Stomach smooth muscle (tissue), 2 donors: ENCODE measurements at regions not wholly inside any gene's neighbourhood (a gene's known extent, or its start where the extent isn't known, plus 50 kb on each side); places are given as distances from the start of the nearest gene placed in this dataset.

Experiments used
- H3K27ac ChIP-seq: one replicate; pipeline ENCODE4 v1.7.0; 2013; ENCODE audit warnings: mild to moderate bottlenecking, low read length, inconsistent platforms
- H3K27me3 ChIP-seq, 2 donors: one replicate each; pipeline ENCODE4 v1.7.0; 2013; ENCODE audit warnings: low read length in 2 of 2; ENCODE audit not compliant: insufficient read depth in 2 of 2, control insufficient read depth in 1 of 2
- H3K36me3 ChIP-seq, 2 donors: one replicate each; pipeline ENCODE4 v1.7.0; 2013; ENCODE audit warnings: low read length in 2 of 2; ENCODE audit not compliant: control insufficient read depth in 2 of 2, insufficient read depth in 2 of 2
- H3K4me1 ChIP-seq: one replicate; pipeline ENCODE4 v1.7.0; 2013; ENCODE audit warnings: low read length; ENCODE audit not compliant: control insufficient read depth, insufficient read depth
- H3K4me3 ChIP-seq, 2 donors: one replicate each; pipeline ENCODE4 v1.7.0; 2013; ENCODE audit warnings: low read length in 2 of 2
- H3K9ac ChIP-seq, 2 donors: one replicate each; pipeline ENCODE4 v1.7.0; 2013; ENCODE audit warnings: low read length in 2 of 2, mild to moderate bottlenecking in 1 of 2
- H3K9me3 ChIP-seq, 2 donors: one replicate each; pipeline ENCODE4 v1.7.0; 2013; ENCODE audit warnings: low read length in 2 of 2; ENCODE audit not compliant: control insufficient read depth in 2 of 2
- donor health status: healthy.
- donor health status: Pancreatic carcinoma.

GRCh38 chr13:73738626-73739025, 395.6 kb downstream of the KLF12 start:
- Histone ChIP-seq H3K9me3 (no peaks in the 10 kb centered on the region), H3K36me3 (no peaks in the 10 kb centered on the region), H3K4me3 (no peak overlapping the region), H3K27me3 (no peaks in the 10 kb centered on the region), H3K9ac (no peak overlapping the region), H3K4me1 (no peaks in the 10 kb centered on the region), H3K27ac (no peak overlapping the region)

- no peaks in the 10 kb centered on the region for H3K27me3 ChIP-seq
- no peaks in the 10 kb centered on the region for H3K36me3 ChIP-seq
- no peaks in the 10 kb centered on the region for H3K4me1 ChIP-seq
- no peaks in the 10 kb centered on the region for H3K9me3 ChIP-seq
- H3K27ac ChIP-seq, result no peak overlapping the region
- H3K9ac ChIP-seq, result no peak overlapping the region
- H3K4me3 ChIP-seq, result no peak overlapping the region
Measured at GRCh38 chr13:73737214-73737613, 397.0 kb downstream of the KLF12 start.

GRCh38 chr13:73733706-73734105, 400.5 kb downstream of the KLF12 start:
- no peaks in the 10 kb centered on the region for H3K27me3 ChIP-seq
- H3K9ac ChIP-seq, result no peak overlapping the region
- H3K4me3 ChIP-seq, result no peak overlapping the region
- no peaks in the 10 kb centered on the region for H3K36me3 ChIP-seq
- H3K9me3 ChIP-seq, result no peaks in the 10 kb centered on the region
- H3K27ac ChIP-seq, result no peak overlapping the region
- no peaks in the 10 kb centered on the region for H3K4me1 ChIP-seq

GRCh38 chr13:73732350-73732749, 401.9 kb downstream of the KLF12 start:
- H3K27ac ChIP-seq, result no peak overlapping the region
- H3K9me3 ChIP-seq, result no peaks in the 10 kb centered on the region
- H3K4me1 ChIP-seq, result no peaks in the 10 kb centered on the region
- no peaks in the 10 kb centered on the region for H3K36me3 ChIP-seq
- no peaks in the 10 kb centered on the region for H3K27me3 ChIP-seq
- no peak overlapping the region for H3K9ac ChIP-seq
- no peak overlapping the region for H3K4me3 ChIP-seq

GRCh38 chr13:73731564-73731963, 402.6 kb downstream of the KLF12 start:
- Histone ChIP-seq H3K4me1 (no peaks in the 10 kb centered on the region), H3K9ac (no peak overlapping the region), H3K36me3 (no peaks in the 10 kb centered on the region), H3K9me3 (no peaks in the 10 kb centered on the region), H3K27ac (no peak overlapping the region), H3K4me3 (no peak overlapping the region), H3K27me3 (no peaks in the 10 kb centered on the region)

- Histone ChIP-seq H3K9ac (no peak overlapping the region), H3K4me1 (no peaks in the 10 kb centered on the region), H3K4me3 (no peak overlapping the region), H3K27ac (no peak overlapping the region), H3K27me3 (no peaks in the 10 kb centered on the region), H3K9me3 (no peaks in the 10 kb centered on the region), H3K36me3 (no peaks in the 10 kb centered on the region)
Measured at GRCh38 chr13:73730014-73730413, 404.2 kb downstream of the KLF12 start.

GRCh38 chr13:73729046-73729445, 405.2 kb downstream of the KLF12 start:
- Histone ChIP-seq H3K36me3 (no peaks in the 10 kb centered on the region), H3K4me1 (no peaks in the 10 kb centered on the region), H3K27me3 (no peaks in the 10 kb centered on the region), H3K4me3 (no peak overlapping the region), H3K27ac (no peak overlapping the region), H3K9ac (no peak overlapping the region), H3K9me3 (no peaks in the 10 kb centered on the region)

- H3K27ac ChIP-seq, result no peak overlapping the region
- no peak overlapping the region for H3K9ac ChIP-seq
- H3K4me3 ChIP-seq, result no peak overlapping the region
- H3K36me3 ChIP-seq, result no peaks in the 10 kb centered on the region
- no peaks in the 10 kb centered on the region for H3K4me1 ChIP-seq
- H3K27me3 ChIP-seq, result no peaks in the 10 kb centered on the region
- H3K9me3 ChIP-seq, result no peaks in the 10 kb centered on the region
Measured at GRCh38 chr13:73722120-73722519, 412.1 kb downstream of the KLF12 start.

- Histone ChIP-seq H3K27ac (no peak overlapping the region), H3K4me1 (no peaks in the 10 kb centered on the region), H3K9me3 (no peaks in the 10 kb centered on the region), H3K36me3 (no peaks in the 10 kb centered on the region), H3K4me3 (no peak overlapping the region), H3K9ac (no peak overlapping the region), H3K27me3 (no peaks in the 10 kb centered on the region)
Measured at GRCh38 chr13:73721571-73721970, 412.6 kb downstream of the KLF12 start.

GRCh38 chr13:73720216-73720840, 413.9 kb downstream of the KLF12 start:
- Histone ChIP-seq H3K27ac (no peak overlapping the region), H3K27me3 (no peaks in the 10 kb centered on the region), H3K4me1 (no peaks in the 10 kb centered on the region), H3K4me3 (no peak overlapping the region), H3K36me3 (peaks cover 2% of the 10 kb centered on the region in 2 donors), H3K9ac (no peak overlapping the region), H3K9me3 (no peaks in the 10 kb centered on the region)

- H3K36me3 ChIP-seq, result peaks cover 2 to 9% of the 10 kb centered on the region in 2 donors
- no peaks in the 10 kb centered on the region for H3K27me3 ChIP-seq
- H3K4me1 ChIP-seq, result no peaks in the 10 kb centered on the region
- H3K4me3 ChIP-seq, result no peak overlapping the region
- H3K9me3 ChIP-seq, result no peaks in the 10 kb centered on the region
- no peak overlapping the region for H3K27ac ChIP-seq
- no peak overlapping the region for H3K9ac ChIP-seq
Measured at GRCh38 chr13:73718246-73718645, 416.0 kb downstream of the KLF12 start.
